ENCODE measurements at regions not wholly inside any gene's neighbourhood (a gene's known extent, or its start where the extent isn't known, plus 50 kb on each side); places are given as distances from the start of the nearest gene placed in this dataset.

- DNase-seq: no peak
These were observed 514.2 kb downstream of the BNC2 start for GRCh38 chr9:16356196-16356765.

- DNase-seq: no peak
These were observed 512.6 kb downstream of the BNC2 start for GRCh38 chr9:16357828-16358227.

DNA sequence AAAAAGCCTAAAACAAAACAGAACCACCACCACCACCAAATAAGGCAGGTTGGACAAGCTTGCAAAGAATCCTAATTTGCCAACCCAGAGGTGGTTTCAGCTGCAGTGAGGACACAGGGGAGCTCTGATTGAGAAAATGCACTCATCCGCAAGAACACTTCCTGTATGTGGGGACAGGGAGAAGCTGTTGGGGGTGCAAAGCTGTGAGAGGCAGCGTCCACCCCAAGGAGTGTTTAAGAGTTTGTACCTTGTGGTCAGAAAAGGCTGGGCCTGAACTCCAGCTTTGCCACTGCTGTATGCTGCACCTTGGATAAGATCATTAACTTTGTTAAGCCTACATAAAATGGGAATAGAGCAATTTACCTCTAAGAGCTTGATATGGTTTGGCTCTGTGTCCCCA lies 511.7 kb downstream of the BNC2 start:
- no peak for DNase-seq

Measured in NCI-H510A treated with DMSO at 0.1 percent for 48 hours (cell line).